HT-29 (cell line): ENCODE measurements at regions not wholly inside any gene's neighbourhood (a gene's known extent, or its start where the extent isn't known, plus 50 kb on each side); places are given as distances from the start of the nearest gene placed in this dataset.

Experiments
- DNase-seq: peaks from one replicate; pipeline ENCODE4 v3.0.0-alpha.2; 2015; ENCODE audit warnings: low spot score

- no peak for DNase-seq
These were observed 103.4 kb downstream of the IL20RB start for GRCh38 chr3:137061186-137061585.

GRCh38 chr3:137062250-137062649, 104.5 kb downstream of the IL20RB start:
- no peak for DNase-seq

- no peak for DNase-seq
These were observed 107.6 kb downstream of the IL20RB start for GRCh38 chr3:137065381-137065780.

- no peak for DNase-seq
These were observed 108.3 kb downstream of the IL20RB start for GRCh38 chr3:137066092-137066491.

DNA sequence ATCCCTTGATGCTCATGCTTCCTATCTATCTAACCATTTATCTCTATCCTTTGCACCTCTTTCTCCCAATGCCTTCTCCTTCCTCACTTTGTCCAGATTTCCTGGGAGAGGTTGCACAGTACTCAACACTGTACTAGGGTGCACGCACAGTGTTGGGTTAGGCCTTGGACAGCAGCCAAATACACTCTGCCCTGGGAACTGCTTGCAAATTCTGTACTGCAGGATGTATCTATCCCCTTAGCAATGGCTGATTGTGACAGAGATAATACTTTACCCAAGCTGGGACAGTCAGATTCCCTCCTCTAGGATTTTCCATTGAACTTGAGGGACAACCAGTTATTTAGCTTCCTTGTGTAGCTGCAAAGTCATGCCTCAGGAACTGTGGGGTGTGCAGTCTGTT, 113.3 kb downstream of the IL20RB start:
- no peak for DNase-seq

DNA sequence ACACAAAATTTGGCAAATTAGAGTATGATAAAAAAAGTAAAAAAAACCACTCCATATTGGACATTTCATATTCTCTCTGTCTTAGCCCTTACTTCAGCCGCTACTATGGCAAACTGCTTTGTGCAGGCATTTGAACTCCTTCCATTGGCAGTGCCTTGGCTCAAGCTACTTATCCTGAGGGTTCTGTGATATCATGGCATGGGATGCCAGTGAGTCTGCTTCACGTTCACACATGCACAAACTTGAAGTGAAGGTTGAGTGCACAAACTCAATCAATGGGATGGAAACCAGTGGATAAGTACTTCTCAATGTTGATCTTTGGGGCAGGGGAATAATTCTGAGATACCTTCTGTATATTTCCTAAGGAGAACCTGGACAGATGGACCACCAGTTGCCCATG, 117.2 kb downstream of the IL20RB start:
- no peak for DNase-seq

- no peak for DNase-seq
These were observed 120.3 kb downstream of the IL20RB start for GRCh38 chr3:137078040-137078439.

DNA sequence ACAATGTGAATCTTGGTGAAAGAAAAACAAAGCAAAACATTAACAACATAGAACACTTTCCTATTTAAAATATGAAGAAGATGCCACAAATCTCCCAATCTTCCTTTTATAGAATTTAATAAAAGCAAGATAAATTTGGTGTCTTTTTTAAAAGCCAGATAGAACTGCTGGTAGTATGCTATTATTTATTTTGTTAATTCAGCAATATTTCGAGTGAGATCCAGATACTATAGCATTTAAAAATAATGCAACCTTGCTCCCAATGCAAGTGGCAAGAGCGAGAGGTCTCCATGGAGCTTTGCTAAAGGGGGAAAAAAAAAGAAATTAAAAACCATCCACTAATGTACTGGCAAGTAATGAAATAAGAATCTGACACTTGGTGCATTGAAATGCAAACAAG, 121.8 kb downstream of the IL20RB start:
- no peak for DNase-seq

- DNase-seq, result no peak
These were observed 123.9 kb downstream of the IL20RB start for GRCh38 chr3:137081711-137082110.

GRCh38 chr3:137082763-137083162, 125.0 kb downstream of the IL20RB start:
- no peak for DNase-seq

DNA sequence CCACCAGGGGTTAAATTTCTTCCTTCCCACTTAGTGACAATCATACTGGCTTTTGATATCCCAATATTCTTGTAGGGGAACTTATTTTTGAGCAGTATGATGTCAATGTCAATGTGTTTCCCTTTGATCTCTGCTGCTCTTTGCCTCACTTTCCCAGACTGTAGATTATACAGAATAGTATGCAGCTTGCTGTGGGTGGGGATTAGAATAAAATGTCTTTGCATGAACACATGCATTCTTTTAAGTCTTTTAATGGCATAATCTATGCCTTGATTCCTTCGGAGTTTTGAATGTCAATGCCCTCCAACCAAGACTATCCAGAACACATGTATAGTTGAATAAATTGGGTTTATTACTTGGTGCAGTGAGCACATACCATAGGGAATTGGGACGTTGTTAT, 125.5 kb downstream of the IL20RB start:
- no peak for DNase-seq

DNA sequence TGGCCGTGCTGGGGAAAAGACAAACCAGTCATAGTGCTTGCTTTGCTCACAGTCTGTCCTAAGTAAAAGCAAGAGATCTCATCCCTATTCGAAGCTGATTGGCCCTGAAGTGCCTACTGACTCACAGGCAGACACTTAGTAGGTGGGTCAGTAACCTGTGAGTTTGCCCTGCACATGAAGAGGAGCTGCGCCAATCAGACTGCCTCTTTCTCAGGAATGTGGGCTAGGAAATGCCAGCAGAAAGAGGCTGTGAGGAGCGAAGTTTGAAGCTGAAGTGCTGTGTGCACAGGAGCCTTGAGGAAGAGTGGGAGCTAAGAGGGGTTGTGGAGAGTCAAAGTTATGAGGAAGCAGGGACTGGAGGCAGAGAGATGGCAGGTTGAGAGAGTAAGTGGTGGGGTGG, 126.8 kb downstream of the IL20RB start:
- no peak for DNase-seq

DNA sequence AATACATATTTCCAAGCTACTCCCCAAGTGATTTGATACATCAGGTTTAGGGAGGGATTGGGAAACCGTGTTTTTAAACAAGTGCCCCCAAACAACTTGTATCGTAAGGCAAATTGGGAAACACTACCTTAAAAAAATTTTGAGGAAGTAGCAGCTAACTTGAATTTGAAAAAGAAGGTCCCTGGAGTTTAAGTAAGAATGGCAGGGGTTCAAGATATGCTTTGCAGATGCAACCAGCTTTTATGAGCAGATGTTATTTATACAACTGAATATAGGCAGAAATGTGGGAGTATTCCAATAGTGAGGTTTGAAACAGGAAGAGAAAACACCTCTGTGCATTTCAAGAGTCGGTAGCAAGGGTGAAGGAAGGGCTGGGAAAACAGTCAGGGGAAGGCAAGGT, 139.6 kb downstream of the IL20RB start:
- DNase-seq, result no peak

DNA sequence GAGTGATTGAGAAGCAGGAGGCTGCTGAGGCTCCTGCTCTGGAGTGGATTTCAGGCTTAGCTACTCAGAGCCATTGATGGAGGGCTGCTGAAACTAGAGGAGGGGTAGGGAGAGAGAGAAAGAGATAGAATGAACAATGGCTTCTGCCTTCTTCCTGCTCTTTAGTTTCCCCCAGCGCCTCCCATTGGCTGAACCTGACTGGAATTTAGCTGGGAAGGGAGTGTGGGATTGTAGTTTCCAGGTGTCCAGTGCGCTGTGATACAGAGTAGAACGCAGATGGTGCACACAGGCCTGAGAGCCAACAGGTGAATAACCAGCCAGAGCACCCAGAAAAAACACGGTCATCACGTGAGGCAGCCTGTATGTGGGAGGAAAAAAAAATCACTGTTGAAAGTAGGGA, 140.1 kb downstream of the IL20RB start:
- no peak for DNase-seq

DNA sequence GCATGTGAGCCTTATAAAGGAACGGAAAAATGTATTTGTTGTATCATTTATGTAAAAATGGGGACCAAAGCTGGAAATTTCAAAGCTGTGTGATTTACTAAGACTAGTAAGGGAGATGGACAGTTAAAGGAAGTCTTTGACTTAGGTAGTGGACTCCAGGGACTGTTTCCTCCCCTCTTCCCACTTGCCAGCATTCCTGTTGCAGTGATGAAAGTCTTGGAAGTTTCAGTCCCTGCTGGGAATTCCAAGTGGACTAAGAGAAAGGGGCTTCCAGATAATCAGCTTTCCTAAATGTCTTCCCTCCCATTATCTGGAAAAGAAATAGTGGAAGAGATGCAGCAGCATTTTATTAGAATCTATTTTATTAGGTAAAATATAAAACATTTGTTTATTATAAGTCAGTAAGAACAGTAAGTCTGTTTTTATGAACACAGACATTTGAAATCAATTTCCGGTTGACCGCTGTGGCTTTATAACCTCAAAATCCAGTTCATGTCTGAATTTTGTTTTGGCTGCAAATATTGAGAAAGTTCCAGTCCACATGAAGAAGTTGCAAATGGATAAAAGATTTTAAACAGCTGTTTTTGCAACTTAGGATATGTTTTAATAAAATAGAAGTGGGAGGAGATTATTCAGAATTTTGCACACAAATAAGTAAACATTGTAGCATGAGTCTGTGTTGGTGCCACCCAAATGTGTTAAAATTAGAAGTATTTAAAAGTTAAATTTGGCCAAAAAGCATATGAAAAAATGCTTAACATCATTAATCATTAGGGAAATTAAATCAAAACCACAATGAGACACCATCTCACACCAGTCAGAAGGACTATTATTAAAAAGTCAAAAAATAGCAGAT, 141.8 kb downstream of the IL20RB start:
- no peak for DNase-seq

DNA sequence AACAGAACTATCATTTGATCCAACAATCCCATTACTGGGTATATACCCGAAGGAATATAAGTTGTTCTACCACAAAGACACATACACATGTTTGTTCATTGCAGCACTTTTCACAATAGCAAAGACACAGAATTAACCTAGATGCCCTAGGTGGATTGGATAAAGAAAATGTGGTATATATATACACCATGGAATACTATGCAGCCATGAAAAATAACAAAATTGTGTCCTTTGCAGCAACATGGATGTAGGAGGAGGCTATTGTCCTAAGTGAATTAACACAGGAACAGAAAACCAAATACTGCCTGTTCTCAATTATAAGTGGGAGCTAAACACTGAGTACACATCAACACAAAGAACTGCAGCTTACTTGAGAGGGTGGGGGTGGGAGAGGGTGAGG, 142.5 kb downstream of the IL20RB start:
- DNase-seq, result no peak

GRCh38 chr3:137103739-137104138, 146.0 kb downstream of the IL20RB start:
- DNase-seq, result no peak

- peak; percentile 79 for DNase-seq
These were observed 147.6 kb downstream of the IL20RB start for GRCh38 chr3:137105277-137105977.

DNA sequence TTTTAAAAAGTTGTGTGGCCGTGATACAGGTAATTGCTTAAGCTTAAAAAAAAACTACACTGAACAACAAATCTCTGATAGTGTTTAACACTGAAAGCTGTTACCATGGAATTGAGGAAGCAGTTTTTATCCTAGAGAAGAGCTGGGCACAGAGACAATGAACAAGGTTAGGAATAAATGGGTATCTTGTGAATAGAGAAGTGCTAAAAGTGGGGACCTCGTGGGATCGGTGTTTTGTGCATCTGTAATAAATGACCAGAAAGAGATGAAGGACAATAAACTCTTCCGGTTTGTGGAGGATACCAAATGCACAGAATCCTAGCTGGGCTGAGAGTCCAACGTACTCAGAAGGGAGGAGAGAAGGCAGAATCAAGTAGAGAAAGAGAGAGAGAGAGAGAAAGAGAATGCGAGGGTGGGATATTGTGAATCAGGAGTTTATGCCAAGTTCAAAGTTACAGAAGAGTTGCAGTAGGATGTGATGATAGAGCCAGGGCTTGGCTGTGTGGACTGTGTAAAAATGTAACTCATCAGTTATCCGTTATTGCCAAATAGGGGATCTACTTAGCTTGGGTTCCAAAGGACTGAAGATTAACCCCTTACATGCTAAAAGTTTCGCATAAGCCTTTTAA, 148.9 kb downstream of the IL20RB start:
- no peak for DNase-seq

DNA sequence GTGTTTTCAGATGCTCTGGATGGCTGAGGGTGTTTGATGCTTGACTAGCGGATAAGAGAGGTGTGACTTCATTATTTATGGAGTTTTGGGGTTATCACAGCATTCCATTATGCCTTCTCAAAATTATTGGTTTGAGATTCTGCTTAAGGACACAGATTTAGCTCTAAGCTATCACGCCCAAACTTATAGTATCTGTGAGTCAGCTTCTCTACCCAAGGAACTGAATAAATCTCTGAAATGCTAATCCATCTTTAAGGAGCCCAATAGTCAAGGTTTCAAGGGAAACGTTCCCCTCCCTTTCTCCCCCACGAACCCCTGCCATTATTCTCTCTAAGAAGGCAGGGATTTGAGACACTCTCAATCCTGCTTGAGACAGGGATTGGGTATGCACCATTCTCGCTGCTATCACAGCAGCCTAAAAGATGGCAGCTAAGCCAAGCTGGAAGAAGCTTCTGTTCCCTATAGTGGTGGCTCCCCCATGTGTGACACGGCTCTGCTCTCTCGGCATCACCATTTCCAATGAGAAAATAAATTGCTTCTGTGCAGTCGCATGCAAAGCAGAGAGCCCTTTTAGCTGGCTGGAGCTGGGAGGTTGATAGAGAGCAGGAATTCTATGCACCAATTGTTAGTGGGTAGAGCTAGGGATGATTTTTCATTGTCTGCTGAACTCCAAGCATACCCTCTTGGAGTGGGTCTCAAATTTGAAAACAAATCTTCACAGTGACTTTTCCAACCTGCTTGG, 151.1 kb downstream of the IL20RB start:
- DNase-seq, result no peak

DNA sequence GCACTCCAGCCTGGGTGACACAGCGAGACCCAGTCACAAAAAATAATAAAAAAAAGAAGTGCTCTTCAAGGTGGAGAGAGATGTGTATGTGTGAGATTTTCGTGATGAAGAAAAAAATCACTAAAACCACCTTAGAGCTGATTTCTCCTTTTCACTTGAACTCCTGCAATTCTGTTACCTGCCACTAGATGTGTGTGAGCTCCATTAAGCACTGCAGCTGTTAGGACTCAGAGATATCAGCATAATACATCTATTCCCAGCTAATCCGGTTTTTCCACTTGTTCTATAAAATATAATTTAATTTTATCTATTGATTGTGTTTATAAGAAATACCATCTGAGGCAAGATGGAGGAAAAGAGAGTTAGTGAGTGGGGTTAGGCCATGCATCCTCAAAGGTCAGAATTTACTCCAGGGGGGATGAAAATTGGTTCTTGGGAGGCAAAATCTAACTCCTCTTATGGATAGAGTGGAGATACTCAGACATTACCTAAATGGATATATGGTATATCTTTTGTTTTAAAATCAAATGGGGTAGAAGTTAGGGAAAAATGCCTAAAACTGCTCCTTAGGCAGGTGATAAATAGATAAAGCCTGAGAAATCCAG, 152.7 kb downstream of the IL20RB start:
- peak; percentile 57 for DNase-seq

DNA sequence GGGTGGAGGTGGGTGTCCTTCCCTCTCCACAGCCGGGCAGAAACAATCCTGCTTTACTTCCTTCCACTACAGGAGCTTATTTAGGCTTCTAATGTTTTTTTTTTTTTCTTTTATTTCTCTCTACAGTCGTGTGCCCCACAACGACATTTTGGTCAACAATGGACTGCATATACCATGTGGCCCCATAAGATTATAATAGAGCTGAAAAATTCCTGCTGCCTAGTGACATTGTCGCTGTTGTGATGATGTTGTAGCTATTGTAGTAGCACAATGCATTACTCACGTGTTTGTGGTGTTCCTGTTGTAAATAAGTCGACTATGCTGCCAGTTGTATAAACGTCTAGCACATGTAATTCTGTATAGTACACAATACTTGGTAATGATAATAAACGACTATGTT, 153.7 kb downstream of the IL20RB start:
- DNase-seq, result no peak
